Chondrocyte (in vitro differentiated cells): ENCODE measurements at regions not wholly inside any gene's neighbourhood (a gene's known extent, or its start where the extent isn't known, plus 50 kb on each side); places are given as distances from the start of the nearest gene placed in this dataset.

Source experiments
- DNase-seq: peaks from one replicate; pipeline ENCODE4 v3.0.0; 2021; ENCODE audit warnings: mixed read lengths, low spot score
- H3K27ac Mint-ChIP-seq: one replicate; pipeline ENCODE4 v1.8.0; 2021; ENCODE audit warnings: mild to moderate bottlenecking, moderate library complexity, mixed read lengths; ENCODE audit not compliant: unreplicated experiment
- H3K27me3 Mint-ChIP-seq: 2 replicates; pipeline ENCODE4 v1.8.0; 2021; ENCODE audit warnings: low read depth, mixed read lengths
- H3K36me3 Mint-ChIP-seq: 2 replicates; pipeline ENCODE4 v1.8.0; 2021; ENCODE audit warnings: low read depth, mixed read lengths
- H3K4me1 Mint-ChIP-seq: 2 replicates; pipeline ENCODE4 v1.8.0; 2021; ENCODE audit warnings: low read depth, mild to moderate bottlenecking, mixed read lengths
- H3K4me3 Mint-ChIP-seq: one replicate; pipeline ENCODE4 v1.8.0; 2021; ENCODE audit warnings: mild to moderate bottlenecking, moderate library complexity, mixed read lengths; ENCODE audit not compliant: unreplicated experiment
- H3K9me3 Mint-ChIP-seq: 2 replicates; pipeline ENCODE4 v1.8.0; 2021; ENCODE audit warnings: low read depth, mixed read lengths
- CTCF ChIP-seq: fragments of 200-600 bp; sonication (generic); IDR thresholded peaks from 2 replicates; pipeline ENCODE4 v1.5.0; 2021; ENCODE audit warnings: antibody characterized with exemption, mild to moderate bottlenecking, moderate library complexity

GRCh38 chr6:23587582-23587981, 538.4 kb upstream of the NRSN1 start:
- no peak overlapping the region for H3K27ac Mint-ChIP-seq

GRCh38 chr6:23589811-23590210, 536.2 kb upstream of the NRSN1 start:
- peaks cover 7% of the 10 kb centered on the region for H3K4me1 Mint-ChIP-seq
- TF ChIP-seq CTCF, result no peak
- H3K27ac Mint-ChIP-seq, result no peak overlapping the region
- H3K27me3 Mint-ChIP-seq, result no peaks in the 10 kb centered on the region
- no peak for DNase-seq
- H3K9me3 Mint-ChIP-seq, result peaks cover 2% of the 10 kb centered on the region
- H3K4me3 Mint-ChIP-seq, result no peak overlapping the region
- H3K36me3 Mint-ChIP-seq, result no peaks in the 10 kb centered on the region

More at GRCh38 chr6:23587582-23587981, 538.4 kb upstream of the NRSN1 start:
- Mint-ChIP-seq H3K36me3 (no peaks in the 10 kb centered on the region), H3K27me3 (no peaks in the 10 kb centered on the region), H3K4me3 (no peak overlapping the region), H3K9me3 (peaks cover 2% of the 10 kb centered on the region), H3K4me1 (peaks cover 21% of the 10 kb centered on the region)
- no peak for TF ChIP-seq CTCF
- no peak for DNase-seq

DNA sequence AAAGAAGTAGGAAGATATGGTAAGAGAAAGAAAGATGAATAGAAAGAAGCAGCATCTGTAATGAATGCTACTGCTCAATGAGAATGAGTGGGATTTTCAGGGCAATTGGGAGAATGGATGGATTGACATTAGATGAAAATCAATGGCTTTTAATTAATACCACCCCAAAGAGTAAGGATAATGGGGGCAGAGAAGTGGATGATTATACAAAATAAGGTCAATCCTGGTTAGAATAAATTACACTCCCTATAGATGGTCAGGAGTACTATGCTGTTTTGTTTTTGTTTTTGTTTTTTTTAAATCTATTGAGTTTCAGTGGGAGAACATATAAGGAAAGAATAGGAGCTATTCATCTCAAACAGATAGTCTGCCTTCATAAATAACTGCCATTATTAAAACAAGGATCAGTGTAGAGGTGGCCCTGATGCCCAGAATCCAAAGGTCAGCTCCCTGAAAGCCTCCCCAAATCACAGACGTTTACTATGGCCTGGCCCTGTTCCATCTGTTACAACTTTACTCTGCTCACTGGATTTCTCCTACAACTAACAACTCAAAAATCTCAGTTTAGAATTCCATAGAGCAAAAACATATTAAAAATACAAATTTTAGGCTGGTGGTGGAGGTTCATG, 535.4 kb upstream of the NRSN1 start:
- Mint-ChIP-seq H3K27me3 (no peaks in the 10 kb centered on the region), H3K9me3 (no peaks in the 10 kb centered on the region), H3K36me3 (no peaks in the 10 kb centered on the region), H3K4me3 (no peak overlapping the region), H3K4me1 (peaks cover 3% of the 10 kb centered on the region), H3K27ac (no peak overlapping the region)
- no peak for DNase-seq
- TF ChIP-seq CTCF, result no peak

DNA sequence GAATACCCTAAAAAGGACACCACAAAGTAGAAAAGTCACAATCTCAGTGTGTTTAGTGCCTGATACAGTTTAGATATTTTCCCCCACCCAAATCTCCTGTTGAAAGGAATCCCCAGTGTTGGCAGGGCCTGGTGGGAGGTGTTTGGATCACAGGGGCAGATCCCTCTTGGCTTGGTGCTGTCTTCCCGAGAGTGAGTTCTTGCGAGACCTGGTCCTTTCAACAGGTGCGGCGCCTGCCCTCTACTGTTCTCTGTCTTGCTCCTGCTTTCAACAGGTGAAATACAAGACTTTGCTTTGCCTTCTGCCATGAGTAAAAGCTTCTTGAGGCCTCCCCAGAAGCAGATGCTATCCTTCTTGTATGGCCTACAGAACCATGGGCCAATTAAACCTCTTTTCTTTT, 534.3 kb upstream of the NRSN1 start:
- no peak for DNase-seq
- no peaks in the 10 kb centered on the region for H3K27me3 Mint-ChIP-seq
- H3K4me1 Mint-ChIP-seq, result peaks cover 3% of the 10 kb centered on the region
- no peak overlapping the region for H3K27ac Mint-ChIP-seq
- no peaks in the 10 kb centered on the region for H3K36me3 Mint-ChIP-seq
- TF ChIP-seq CTCF, result no peak
- H3K4me3 Mint-ChIP-seq, result no peak overlapping the region
- no peaks in the 10 kb centered on the region for H3K9me3 Mint-ChIP-seq

- H3K36me3 Mint-ChIP-seq, result no peaks in the 10 kb centered on the region
- no peak overlapping the region for H3K4me3 Mint-ChIP-seq
- peaks cover 5% of the 10 kb centered on the region for H3K4me1 Mint-ChIP-seq
- DNase-seq, result no peak
- H3K27me3 Mint-ChIP-seq, result no peaks in the 10 kb centered on the region
- H3K9me3 Mint-ChIP-seq, result peaks cover 28% of the 10 kb centered on the region
- H3K27ac Mint-ChIP-seq, result no peak overlapping the region
- no peak for TF ChIP-seq CTCF
These were observed 525.9 kb upstream of the NRSN1 start for GRCh38 chr6:23600118-23600517.
